Gastrocnemius medialis (tissue), 4 donors: ENCODE measurements at regions not wholly inside any gene's neighbourhood (a gene's known extent, or its start where the extent isn't known, plus 50 kb on each side); places are given as distances from the start of the nearest gene placed in this dataset.

ENCODE experiments used
- CTCF ChIP-seq, 5 experiments: fragments of 450-650 bp in 3 of 5; fragments of 200-600 bp in 2 of 5; sonication (generic) in 2 of 5; IDR thresholded peaks in 4 of 5; conservative IDR thresholded peaks in 1 of 5; 1 replicate in 4 of 5; 2 replicates in 1 of 5; pipeline ENCODE4 v1.5.1; 2016 to 2019; ENCODE audit warnings: antibody characterized with exemption in 5 of 5, mild to moderate bottlenecking in 3 of 5, moderate library complexity in 3 of 5
- POLR2A ChIP-seq, 2 donors: fragments of 450-650 bp; IDR thresholded peaks; one replicate each; pipeline ENCODE4 v1.6.1; 2017; ENCODE audit warnings: antibody characterized with exemption in 2 of 2, mild to moderate bottlenecking in 2 of 2, moderate library complexity in 2 of 2

- no peak for TF ChIP-seq CTCF (IDR thresholded peaks at IDR 0.05 in 4 of 5, conservative IDR thresholded peaks at IDR 0.05 in 1 of 5)
- TF ChIP-seq POLR2A (IDR thresholded peaks at IDR 0.05), result no peak
These were observed 233.1 kb downstream of the PPP1R2C start for GRCh38 chrX:42544883-42545282.
